OCI-LY7 (cell line): ENCODE measurements at regions not wholly inside any gene's neighbourhood (a gene's known extent, or its start where the extent isn't known, plus 50 kb on each side); places are given as distances from the start of the nearest gene placed in this dataset.

Source experiments
- BruUV-seq: library from RNA; stranded (reverse); fragments of 400-500 nt; replicated peaks from 2 replicates; lab custom pipeline; 2021; lab: Mats Ljungman, UMichigan
- CTCF ChIA-PET: fragments of 300-600 bp; sonication (Branson Sonifier 250); formaldehyde crosslinking; loops from one replicate; lab custom pipeline; 2022; ENCODE audit warnings: antibody characterized with exemption; ENCODE audit not compliant: unreplicated experiment; lab: Charles Lee
- POLR2A ChIA-PET: fragments of 300-600 bp; sonication (Branson Sonifier 250); formaldehyde crosslinking; loops from one replicate; lab custom pipeline; 2022; ENCODE audit warnings: antibody characterized with exemption; lab: Charles Lee
- DNase-seq: peaks from one replicate; pipeline ENCODE4 v3.0.0-alpha.2; 2015; ENCODE audit warnings: low spot score
- H2AFZ ChIP-seq: fragments of 200-600 bp; sonication (generic), shearing (Covaris generic); 2 replicates; pipeline ENCODE4 v1.6.1; 2014; ENCODE audit warnings: mild to moderate bottlenecking, antibody characterized with exemption, low read length, moderate library complexity
- H3K27ac ChIP-seq: fragments of 200-600 bp; sonication (generic); 2 replicates; pipeline ENCODE4 v1.5.1; 2014; ENCODE audit warnings: mixed run types, low read depth, mild to moderate bottlenecking, moderate library complexity, low read length, inconsistent platforms; ENCODE audit not compliant: poor library complexity, severe bottlenecking
- H3K36me3 ChIP-seq: fragments of 200-600 bp; sonication (generic); 2 replicates; pipeline ENCODE4 v1.6.1; 2014; ENCODE audit warnings: mild to moderate bottlenecking, antibody characterized with exemption, low read length, moderate library complexity, mixed read lengths; ENCODE audit not compliant: insufficient read depth
- H3K4me1 ChIP-seq: fragments of 200-600 bp; sonication (generic); 2 replicates; pipeline ENCODE4 v1.5.1; 2014; ENCODE audit warnings: mild to moderate bottlenecking, low read length; ENCODE audit not compliant: insufficient read depth, poor library complexity, severe bottlenecking
- H3K4me2 ChIP-seq: fragments of 200-600 bp; sonication (generic); 2 replicates; pipeline ENCODE4 v1.6.1; 2014; ENCODE audit warnings: mild to moderate bottlenecking, low read length
- H3K4me3 ChIP-seq: fragments of 200-600 bp; sonication (generic); 2 replicates; pipeline ENCODE4 v1.5.1; 2014; ENCODE audit warnings: mild to moderate bottlenecking, low read depth, low read length; ENCODE audit not compliant: poor library complexity, severe bottlenecking
- H3K79me2 ChIP-seq: fragments of 200-600 bp; sonication (generic); 2 replicates; pipeline ENCODE4 v1.6.1; 2016; ENCODE audit warnings: low read depth, mild to moderate bottlenecking, low read length, moderate library complexity, mixed read lengths; ENCODE audit not compliant: insufficient read depth
- H3K9me2 ChIP-seq: fragments of 200-600 bp; sonication (generic); 2 replicates; pipeline ENCODE4 v1.6.1; 2016; ENCODE audit warnings: mild to moderate bottlenecking, low read length, mixed read lengths; ENCODE audit not compliant: insufficient read depth
- H3K9me3 ChIP-seq: fragments of 200-600 bp; sonication (generic); 2 replicates; pipeline ENCODE4 v1.6.1; 2014; ENCODE audit warnings: mild to moderate bottlenecking, mixed run types, low read length, mixed read lengths
- H4K20me1 ChIP-seq: fragments of 200-600 bp; sonication (generic); 2 replicates; pipeline ENCODE4 v1.6.1; 2014; ENCODE audit warnings: mild to moderate bottlenecking, antibody characterized with exemption, low read length, moderate library complexity, mixed read lengths; ENCODE audit not compliant: insufficient read depth
- EZH2phosphoT487 ChIP-seq: fragments of 200-600 bp; sonication (generic); IDR thresholded peaks from 2 replicates; pipeline ENCODE4 v1.6.1; 2018; ENCODE audit warnings: low read depth, borderline replicate concordance, mild to moderate bottlenecking, mixed run types, antibody characterized with exemption, low read length, moderate library complexity, mixed read lengths
- intact Hi-C: fragments of 100-400 bp; cut with micrococcal nuclease; formaldehyde crosslinking; loops from one replicate; pipeline ENCODE4 v1.10.0; 2022; ENCODE audit not compliant: unreplicated experiment
- TF ChIP-seq, protein P1 (sequence below): fragments of 200-600 bp; sonication (generic); conservative IDR thresholded peaks from 2 replicates; pipeline ENCODE4 v1.5.1; 2014; ENCODE audit warnings: mild to moderate bottlenecking, antibody characterized with exemption, low read length, moderate library complexity, mixed read lengths

DNA sequence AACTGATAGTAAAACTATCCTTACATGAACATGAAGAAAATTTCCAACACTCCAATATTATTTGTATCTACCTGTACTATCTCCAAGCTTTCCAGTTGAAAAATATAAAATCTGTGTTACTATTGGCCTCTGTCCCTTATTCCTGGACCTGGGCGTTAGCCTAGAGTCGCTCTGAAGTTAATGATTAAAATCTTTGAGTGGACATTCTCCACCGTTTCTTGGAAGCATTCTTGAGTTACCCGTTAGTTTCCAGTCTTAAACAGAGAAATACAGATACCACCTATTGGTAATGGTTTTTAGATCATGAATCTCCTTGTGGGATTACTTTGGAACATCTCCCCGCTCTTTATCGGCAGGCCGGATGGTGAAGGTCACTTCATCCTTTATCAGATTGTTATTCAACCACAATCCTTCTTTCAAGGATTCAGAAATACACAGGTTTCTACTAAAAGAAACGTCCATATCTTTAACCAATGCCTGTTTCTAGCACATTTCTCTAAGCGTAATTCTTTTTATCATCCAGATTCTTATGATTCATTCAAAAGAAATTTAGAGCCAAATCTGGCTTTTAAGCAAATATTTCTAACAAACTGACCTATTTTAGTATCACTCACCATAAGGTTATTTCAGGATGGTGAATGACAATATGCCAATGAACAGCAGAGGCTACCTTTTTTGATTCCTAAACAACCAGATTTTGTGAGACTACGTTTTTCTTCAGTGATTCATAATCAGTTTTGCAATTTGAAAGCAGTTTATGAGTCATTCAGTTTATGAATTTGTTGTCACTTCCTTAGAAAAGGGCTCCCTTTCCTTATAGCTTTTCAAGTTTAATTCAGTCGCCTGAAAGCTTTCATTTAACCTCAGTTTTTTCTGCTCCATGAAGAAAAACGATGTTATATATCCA, 70.2 kb upstream of the ERRFI1 start:
- TF ChIP-seq EZH2phosphoT487 = no peak
- TF ChIP-seq, protein P1, sequence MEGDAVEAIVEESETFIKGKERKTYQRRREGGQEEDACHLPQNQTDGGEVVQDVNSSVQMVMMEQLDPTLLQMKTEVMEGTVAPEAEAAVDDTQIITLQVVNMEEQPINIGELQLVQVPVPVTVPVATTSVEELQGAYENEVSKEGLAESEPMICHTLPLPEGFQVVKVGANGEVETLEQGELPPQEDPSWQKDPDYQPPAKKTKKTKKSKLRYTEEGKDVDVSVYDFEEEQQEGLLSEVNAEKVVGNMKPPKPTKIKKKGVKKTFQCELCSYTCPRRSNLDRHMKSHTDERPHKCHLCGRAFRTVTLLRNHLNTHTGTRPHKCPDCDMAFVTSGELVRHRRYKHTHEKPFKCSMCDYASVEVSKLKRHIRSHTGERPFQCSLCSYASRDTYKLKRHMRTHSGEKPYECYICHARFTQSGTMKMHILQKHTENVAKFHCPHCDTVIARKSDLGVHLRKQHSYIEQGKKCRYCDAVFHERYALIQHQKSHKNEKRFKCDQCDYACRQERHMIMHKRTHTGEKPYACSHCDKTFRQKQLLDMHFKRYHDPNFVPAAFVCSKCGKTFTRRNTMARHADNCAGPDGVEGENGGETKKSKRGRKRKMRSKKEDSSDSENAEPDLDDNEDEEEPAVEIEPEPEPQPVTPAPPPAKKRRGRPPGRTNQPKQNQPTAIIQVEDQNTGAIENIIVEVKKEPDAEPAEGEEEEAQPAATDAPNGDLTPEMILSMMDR = no peak
- no peaks in the 10 kb centered on the region for H3K9me2 ChIP-seq
- no peaks in the 10 kb centered on the region for H4K20me1 ChIP-seq
- H3K9me3 ChIP-seq = no peaks in the 10 kb centered on the region
- no peaks in the 10 kb centered on the region for H3K36me3 ChIP-seq
- POLR2A ChIA-PET = no interaction called here
- BruUV-seq = no TSS peak
- H2AFZ ChIP-seq = peak overlapping the region; percentile 63
- peak overlapping the region; percentile 63 for H3K4me2 ChIP-seq
- H3K4me1 ChIP-seq = peaks cover 26% of the 10 kb centered on the region
- H3K79me2 ChIP-seq = no peaks in the 10 kb centered on the region
- no peak overlapping the region for H3K4me3 ChIP-seq
- DNase-seq = no peak
- no peak overlapping the region for H3K27ac ChIP-seq
- intact Hi-C loops = no loop called here
- CTCF ChIA-PET = no interaction called here

- intact Hi-C loops = no loop called here
- H2AFZ ChIP-seq = no peak overlapping the region
- CTCF ChIA-PET = no interaction called here
- no peak overlapping the region for H3K27ac ChIP-seq
- no peaks in the 10 kb centered on the region for H3K79me2 ChIP-seq
- H4K20me1 ChIP-seq = no peaks in the 10 kb centered on the region
- H3K4me1 ChIP-seq = peaks cover 26% of the 10 kb centered on the region
- POLR2A ChIA-PET = no interaction called here
- DNase-seq = no peak
- no peaks in the 10 kb centered on the region for H3K9me2 ChIP-seq
- TF ChIP-seq, protein P1 = no peak
- TF ChIP-seq EZH2phosphoT487 = no peak
- H3K4me3 ChIP-seq = no peak overlapping the region
- H3K36me3 ChIP-seq = no peaks in the 10 kb centered on the region
- no peaks in the 10 kb centered on the region for H3K9me3 ChIP-seq
- H3K4me2 ChIP-seq = no peak overlapping the region
- BruUV-seq = no TSS peak
Measured at GRCh38 chr1:8095584-8095983, 69.5 kb upstream of the ERRFI1 start.
